Liver (tissue), 3 donors: ENCODE measurements at regions not wholly inside any gene's neighbourhood (a gene's known extent, or its start where the extent isn't known, plus 50 kb on each side); places are given as distances from the start of the nearest gene placed in this dataset.

ENCODE experiments used
- CTCF ChIP-seq: fragments of 150-350 bp; IDR thresholded peaks from 2 replicates; pipeline ENCODE4 v1.5.1; 2017; ENCODE audit warnings: improper control_type of control experiment, low read depth, low read length; ENCODE audit not compliant: missing input control
- GABPA ChIP-seq, 2 donors: IDR thresholded peaks in 1 of 2; conservative IDR thresholded peaks in 1 of 2; 2 replicates each; pipeline ENCODE4 v1.6.1; 2016; ENCODE audit warnings: antibody characterized with exemption in 2 of 2, mild to moderate bottlenecking in 1 of 2, moderate library complexity in 1 of 2
- MAX ChIP-seq: IDR thresholded peaks from 2 replicates; pipeline ENCODE4 v1.6.1; 2016; ENCODE audit warnings: antibody characterized with exemption
- REST ChIP-seq: IDR thresholded peaks from 2 replicates; pipeline ENCODE4 v1.6.1; 2016; ENCODE audit warnings: antibody characterized with exemption, mild to moderate bottlenecking
- TAF1 ChIP-seq: conservative IDR thresholded peaks from 2 replicates; pipeline ENCODE4 v1.6.1; 2016; ENCODE audit warnings: antibody characterized with exemption, mild to moderate bottlenecking
- YY1 ChIP-seq: IDR thresholded peaks from 2 replicates; pipeline ENCODE4 v1.6.1; 2016; ENCODE audit warnings: antibody characterized with exemption, mild to moderate bottlenecking
- ZBTB33 ChIP-seq: IDR thresholded peaks from 2 replicates; pipeline ENCODE4 v1.6.1; 2016; ENCODE audit warnings: antibody characterized with exemption
- donor health status: healthy.
- donor health status: healthy.

GRCh38 chr4:175307326-175307725, 389.2 kb downstream of the ADAM29 start:
- TF ChIP-seq YY1 (no peak), CTCF (no peak), MAX (no peak), ZBTB33 (no peak), TAF1 (no peak), GABPA (IDR thresholded peaks at IDR 0.05 in 1 of 2, conservative IDR thresholded peaks at IDR 0.05 in 1 of 2) (no peak), REST (no peak)
